ENCODE measurements at regions not wholly inside any gene's neighbourhood (a gene's known extent, or its start where the extent isn't known, plus 50 kb on each side); places are given as distances from the start of the nearest gene placed in this dataset.
"Not testable (repeated sequence)": the region's sequence is repeated elsewhere in the genome, so short reads cannot be mapped to it uniquely, and the experiment has no call there.

DNA sequence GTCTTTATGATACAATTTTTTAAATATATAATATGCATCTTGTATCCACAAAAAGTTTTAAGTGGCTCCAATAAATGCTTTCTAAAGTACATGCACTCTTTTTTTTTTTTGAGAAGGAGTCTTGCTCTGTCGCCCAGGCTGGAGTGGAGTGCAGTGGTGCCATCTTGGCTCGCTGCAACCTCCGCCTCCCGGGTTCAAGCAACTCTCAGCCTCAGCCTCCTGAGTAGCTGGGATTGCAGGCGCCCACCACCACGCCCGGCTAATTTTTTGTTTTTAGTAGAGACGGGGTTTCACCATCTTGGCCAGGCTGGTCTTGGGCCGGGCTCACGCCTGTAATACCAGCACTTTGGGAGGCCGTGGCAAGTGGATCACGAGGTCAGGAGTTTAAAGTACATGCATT lies 832.8 kb upstream of the MIR17HG start:
- not testable (repeated sequence) for H3K4me1 ChIP-seq (ENCODE audit: low read length); H3K27me3 ChIP-seq (ENCODE audit: low read length); H3K4me3 ChIP-seq (ENCODE audit: low read length); H3K9me2 ChIP-seq (replicated peaks; ENCODE audit: insufficient read depth, low read length); H3K79me2 ChIP-seq (ENCODE audit: low read length); H3K27ac ChIP-seq (ENCODE audit: low read length); H2AFZ ChIP-seq (ENCODE audit: low read length); H3K9me3 ChIP-seq (ENCODE audit: low read length); H3K4me2 ChIP-seq (ENCODE audit: low read depth, low read length, poor library complexity, severe bottlenecking); H3K36me3 ChIP-seq (ENCODE audit: insufficient read depth, low read length); H4K20me1 ChIP-seq (ENCODE audit: insufficient read depth, low read depth, low read length); DNase-seq; H3K9ac ChIP-seq (ENCODE audit: low read length)

DNA sequence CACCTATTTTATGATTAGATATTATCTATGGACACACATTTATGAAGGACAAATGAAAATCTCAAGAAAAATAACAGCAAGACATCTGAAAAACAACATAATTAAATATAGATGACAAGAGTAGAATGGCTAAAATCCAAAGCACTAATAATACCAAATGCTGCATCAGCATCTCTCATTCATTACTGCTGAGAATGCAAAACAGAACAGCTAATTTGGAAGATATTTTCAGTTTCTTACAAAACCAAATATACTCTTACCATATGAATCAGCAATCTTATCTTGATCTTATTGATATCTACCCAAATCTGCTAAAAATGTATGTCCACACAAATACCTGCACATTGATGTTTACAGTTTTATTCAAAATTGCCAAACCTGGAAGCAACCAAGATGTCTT lies 829.1 kb upstream of the MIR17HG start:
- Histone ChIP-seq H3K9me2 (replicated peaks; ENCODE audit: insufficient read depth, low read length) (no peaks in the 10 kb centered on the region), H3K36me3 (ENCODE audit: insufficient read depth, low read length) (no peaks in the 10 kb centered on the region), H3K27me3 (ENCODE audit: low read length) (no peaks in the 10 kb centered on the region), H2AFZ (ENCODE audit: low read length) (no peak overlapping the region), H3K27ac (ENCODE audit: low read length) (no peak overlapping the region), H4K20me1 (ENCODE audit: insufficient read depth, low read depth, low read length) (no peaks in the 10 kb centered on the region), H3K4me2 (ENCODE audit: low read depth, low read length, poor library complexity, severe bottlenecking) (no peak overlapping the region), H3K79me2 (ENCODE audit: low read length) (no peaks in the 10 kb centered on the region), H3K9ac (ENCODE audit: low read length) (no peak overlapping the region), H3K4me3 (ENCODE audit: low read length) (no peak overlapping the region), H3K4me1 (ENCODE audit: low read length) (no peaks in the 10 kb centered on the region), H3K9me3 (ENCODE audit: low read length) (peaks cover 4% of the 10 kb centered on the region; the same call in 1 of the 2 replicates)
- no peak for DNase-seq

DNA sequence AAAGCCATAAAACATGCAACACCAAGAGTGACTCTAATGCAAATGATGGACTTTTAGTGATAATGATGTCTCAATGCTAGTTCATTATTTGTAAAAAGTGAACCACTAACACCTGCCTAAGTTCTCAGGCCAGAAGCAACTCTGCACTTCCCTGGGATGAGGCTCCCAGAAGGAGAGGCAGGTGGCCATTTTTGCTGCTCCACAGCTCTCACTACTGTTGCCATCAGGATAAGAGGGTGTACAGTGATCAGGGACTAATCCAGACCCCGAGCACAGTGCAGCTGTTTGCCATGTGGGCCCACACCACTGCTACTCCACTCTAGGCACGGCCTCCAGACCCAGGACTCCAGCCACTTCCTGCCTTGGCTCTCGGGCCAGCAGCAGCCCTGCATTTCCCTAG lies 828.3 kb upstream of the MIR17HG start:
- Histone ChIP-seq H3K9me3 (ENCODE audit: low read length) (peaks cover 4% of the 10 kb centered on the region; the same call in 1 of the 2 replicates), H3K27ac (ENCODE audit: low read length) (no peak overlapping the region), H4K20me1 (ENCODE audit: insufficient read depth, low read depth, low read length) (no peaks in the 10 kb centered on the region), H3K9ac (ENCODE audit: low read length) (no peak overlapping the region), H2AFZ (ENCODE audit: low read length) (no peak overlapping the region), H3K79me2 (ENCODE audit: low read length) (no peaks in the 10 kb centered on the region), H3K4me2 (ENCODE audit: low read depth, low read length, poor library complexity, severe bottlenecking) (no peak overlapping the region), H3K9me2 (replicated peaks; ENCODE audit: insufficient read depth, low read length) (no peaks in the 10 kb centered on the region), H3K36me3 (ENCODE audit: insufficient read depth, low read length) (no peaks in the 10 kb centered on the region), H3K4me3 (ENCODE audit: low read length) (no peak overlapping the region), H3K4me1 (ENCODE audit: low read length) (no peaks in the 10 kb centered on the region), H3K27me3 (ENCODE audit: low read length) (no peaks in the 10 kb centered on the region)
- no peak for DNase-seq

DNA sequence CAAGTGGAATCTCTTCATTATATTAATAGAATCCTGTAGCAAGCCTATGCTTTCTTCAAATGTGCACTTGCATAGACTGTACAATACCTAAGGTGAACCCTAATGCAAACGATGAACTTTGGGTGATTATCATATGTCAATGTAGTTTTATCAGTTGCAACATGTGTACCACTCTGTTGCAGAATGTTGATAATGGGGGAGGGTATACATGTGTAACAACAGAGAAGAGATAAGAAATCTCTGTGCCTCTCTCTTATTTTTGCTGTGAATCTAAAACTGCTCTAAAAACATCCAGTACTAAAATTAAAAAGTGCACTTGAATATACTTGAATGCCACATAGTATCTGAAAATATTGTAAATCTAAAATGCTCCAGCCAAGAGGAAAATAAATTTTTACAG lies 820.8 kb upstream of the MIR17HG start:
- H3K79me2 ChIP-seq (ENCODE audit: low read length): no peaks in the 10 kb centered on the region
- no peak overlapping the region for H2AFZ ChIP-seq (ENCODE audit: low read length)
- H3K9ac ChIP-seq (ENCODE audit: low read length): no peak overlapping the region
- no peak overlapping the region for H3K27ac ChIP-seq (ENCODE audit: low read length)
- H3K4me3 ChIP-seq (ENCODE audit: low read length): no peak overlapping the region
- H3K9me3 ChIP-seq (ENCODE audit: low read length): peaks cover 4% of the 10 kb centered on the region; the same call in 1 of the 2 replicates
- no peak for DNase-seq
- H3K9me2 ChIP-seq (replicated peaks; ENCODE audit: insufficient read depth, low read length): no peaks in the 10 kb centered on the region
- no peaks in the 10 kb centered on the region for H3K4me1 ChIP-seq (ENCODE audit: low read length)
- no peaks in the 10 kb centered on the region for H4K20me1 ChIP-seq (ENCODE audit: insufficient read depth, low read depth, low read length)
- H3K27me3 ChIP-seq (ENCODE audit: low read length): no peaks in the 10 kb centered on the region
- H3K36me3 ChIP-seq (ENCODE audit: insufficient read depth, low read length): no peaks in the 10 kb centered on the region
- H3K4me2 ChIP-seq (ENCODE audit: low read depth, low read length, poor library complexity, severe bottlenecking): no peak overlapping the region

DNA sequence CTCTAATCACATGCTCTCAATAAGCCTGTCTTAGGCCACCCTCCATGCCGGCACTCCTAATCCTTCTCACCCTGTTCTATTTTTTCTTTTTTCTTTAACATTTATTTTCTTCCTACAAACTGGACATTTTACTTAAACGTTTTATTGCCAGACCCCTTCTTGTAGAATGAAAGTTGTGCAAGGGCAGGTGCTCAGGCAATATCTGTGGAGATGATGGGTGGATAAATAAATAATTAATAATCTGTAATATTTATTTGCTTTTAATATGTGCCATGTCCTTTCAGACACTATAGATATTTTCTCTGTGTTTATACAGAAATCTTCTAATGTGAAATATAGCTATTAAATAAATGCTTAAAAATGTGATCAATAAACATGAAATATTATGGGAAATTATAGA lies 815.7 kb upstream of the MIR17HG start:
- Histone ChIP-seq H3K4me1 (ENCODE audit: low read length) (no peaks in the 10 kb centered on the region), H4K20me1 (ENCODE audit: insufficient read depth, low read depth, low read length) (no peaks in the 10 kb centered on the region), H2AFZ (ENCODE audit: low read length) (no peak overlapping the region), H3K9ac (ENCODE audit: low read length) (no peak overlapping the region), H3K27ac (ENCODE audit: low read length) (no peak overlapping the region), H3K27me3 (ENCODE audit: low read length) (no peaks in the 10 kb centered on the region), H3K36me3 (ENCODE audit: insufficient read depth, low read length) (no peaks in the 10 kb centered on the region), H3K79me2 (ENCODE audit: low read length) (no peaks in the 10 kb centered on the region), H3K9me2 (replicated peaks; ENCODE audit: insufficient read depth, low read length) (no peaks in the 10 kb centered on the region), H3K9me3 (ENCODE audit: low read length) (no peaks in the 10 kb centered on the region), H3K4me3 (ENCODE audit: low read length) (no peak overlapping the region), H3K4me2 (ENCODE audit: low read depth, low read length, poor library complexity, severe bottlenecking) (no peak overlapping the region)
- DNase-seq: no peak

DNA sequence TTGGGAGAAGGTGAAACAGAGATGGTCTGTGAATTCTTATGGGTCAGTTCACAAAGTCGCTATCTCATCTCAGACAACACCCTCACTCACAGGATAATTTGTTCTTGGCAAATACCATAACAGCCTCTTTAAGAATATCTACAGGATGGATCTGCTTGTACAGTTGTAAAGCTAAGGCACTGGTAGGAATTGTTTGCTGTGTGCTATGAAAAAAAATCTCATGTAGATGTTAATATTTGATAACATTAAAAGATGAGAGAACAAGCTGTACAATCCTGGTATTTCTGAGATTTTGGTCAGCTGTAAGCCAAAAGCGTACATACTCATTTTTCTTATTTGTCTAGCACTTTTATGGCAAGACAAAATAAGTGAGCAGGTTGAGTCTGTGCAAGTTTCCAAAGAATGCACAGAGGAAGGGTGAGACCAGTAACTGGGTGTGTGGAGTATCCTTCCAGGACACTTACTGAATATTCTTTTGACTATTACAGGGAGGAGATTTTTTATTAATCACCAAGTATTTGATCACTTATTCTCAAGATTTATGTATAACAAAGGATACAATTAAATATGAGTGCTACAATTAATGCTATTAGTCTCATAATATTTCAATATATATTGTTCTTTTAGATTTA lies 814.5 kb upstream of the MIR17HG start:
- Histone ChIP-seq H3K4me2 (ENCODE audit: low read depth, low read length, poor library complexity, severe bottlenecking) (no peak overlapping the region), H3K4me1 (ENCODE audit: low read length) (no peaks in the 10 kb centered on the region), H2AFZ (ENCODE audit: low read length) (no peak overlapping the region), H3K9me3 (ENCODE audit: low read length) (no peaks in the 10 kb centered on the region; the same call in 1 of the 2 replicates), H3K9me2 (replicated peaks; ENCODE audit: insufficient read depth, low read length) (no peaks in the 10 kb centered on the region), H3K4me3 (ENCODE audit: low read length) (no peak overlapping the region), H3K36me3 (ENCODE audit: insufficient read depth, low read length) (no peaks in the 10 kb centered on the region), H3K27ac (ENCODE audit: low read length) (no peak overlapping the region), H3K9ac (ENCODE audit: low read length) (no peak overlapping the region), H3K79me2 (ENCODE audit: low read length) (no peaks in the 10 kb centered on the region), H3K27me3 (ENCODE audit: low read length) (no peaks in the 10 kb centered on the region), H4K20me1 (ENCODE audit: insufficient read depth, low read depth, low read length) (no peaks in the 10 kb centered on the region)
- no peak for DNase-seq

DNA sequence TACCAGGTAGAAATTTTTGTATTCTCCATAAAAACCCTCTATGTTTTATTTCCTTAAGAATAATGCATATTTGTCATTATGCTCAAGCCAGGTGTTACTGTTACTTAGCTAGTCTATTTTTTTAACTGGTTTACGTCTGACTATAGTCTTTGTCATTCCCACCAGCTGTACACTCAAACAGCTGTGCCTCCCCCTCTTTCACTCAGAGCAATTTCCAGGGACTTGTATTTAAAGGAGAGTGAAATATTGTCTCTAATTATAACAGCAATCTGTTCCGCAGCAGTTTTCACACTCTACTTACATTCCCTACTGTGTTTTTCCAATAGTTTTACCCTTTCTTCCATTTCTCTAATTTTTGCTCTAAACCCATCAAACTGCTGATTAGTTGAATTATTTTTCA lies 813.6 kb upstream of the MIR17HG start:
- Histone ChIP-seq H4K20me1 (ENCODE audit: insufficient read depth, low read depth, low read length) (no peaks in the 10 kb centered on the region), H3K9me2 (replicated peaks; ENCODE audit: insufficient read depth, low read length) (no peaks in the 10 kb centered on the region), H3K4me3 (ENCODE audit: low read length) (no peak overlapping the region), H3K9me3 (ENCODE audit: low read length) (no peaks in the 10 kb centered on the region; the same call in 1 of the 2 replicates), H3K9ac (ENCODE audit: low read length) (no peak overlapping the region), H3K27ac (ENCODE audit: low read length) (no peak overlapping the region), H3K4me1 (ENCODE audit: low read length) (no peaks in the 10 kb centered on the region), H3K36me3 (ENCODE audit: insufficient read depth, low read length) (no peaks in the 10 kb centered on the region), H3K4me2 (ENCODE audit: low read depth, low read length, poor library complexity, severe bottlenecking) (no peak overlapping the region), H3K27me3 (ENCODE audit: low read length) (no peaks in the 10 kb centered on the region), H2AFZ (ENCODE audit: low read length) (no peak overlapping the region), H3K79me2 (ENCODE audit: low read length) (no peaks in the 10 kb centered on the region)
- no peak for DNase-seq

DNA sequence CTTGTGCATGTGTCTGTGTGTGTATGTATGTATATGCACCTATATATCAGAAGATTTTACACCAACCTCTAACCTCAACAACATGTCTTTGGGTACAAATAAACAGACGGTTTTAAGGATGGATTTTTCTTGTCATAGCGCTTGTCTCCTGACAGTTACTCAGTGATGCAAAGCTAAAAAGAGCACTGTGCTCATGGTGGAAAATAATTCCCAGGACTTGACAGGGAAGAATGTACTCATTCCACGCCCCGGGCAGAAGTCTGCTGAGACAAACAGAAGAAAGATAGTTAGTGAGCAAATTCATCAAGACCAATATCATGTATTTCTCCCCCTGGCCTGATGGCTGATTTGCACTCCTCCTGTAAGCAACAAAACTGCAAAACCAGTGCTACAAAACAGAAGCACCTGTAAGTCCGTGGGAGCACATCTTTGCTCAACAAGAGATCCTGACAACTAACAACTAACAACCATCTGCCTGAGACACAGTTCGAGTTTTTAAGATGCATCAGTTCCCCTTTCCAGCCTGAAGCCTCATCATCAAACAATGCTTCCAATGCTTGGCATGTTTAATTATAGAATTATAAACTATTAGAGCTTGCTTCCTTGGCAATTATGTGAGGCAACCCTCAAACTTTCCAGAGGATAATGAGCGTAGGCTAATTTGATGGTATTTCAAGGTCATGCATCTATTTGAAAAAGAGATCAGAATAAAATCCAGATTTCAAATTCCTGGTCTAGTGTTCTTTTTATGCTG lies 812.7 kb upstream of the MIR17HG start:
- Histone ChIP-seq H3K9me3 (ENCODE audit: low read length) (no peaks in the 10 kb centered on the region; the same call in 1 of the 2 replicates), H3K36me3 (ENCODE audit: insufficient read depth, low read length) (no peaks in the 10 kb centered on the region), H3K27ac (ENCODE audit: low read length) (no peak overlapping the region), H4K20me1 (ENCODE audit: insufficient read depth, low read depth, low read length) (no peaks in the 10 kb centered on the region), H3K27me3 (ENCODE audit: low read length) (no peaks in the 10 kb centered on the region), H2AFZ (ENCODE audit: low read length) (no peak overlapping the region), H3K4me1 (ENCODE audit: low read length) (no peaks in the 10 kb centered on the region), H3K9me2 (replicated peaks; ENCODE audit: insufficient read depth, low read length) (no peaks in the 10 kb centered on the region), H3K9ac (ENCODE audit: low read length) (no peak overlapping the region), H3K79me2 (ENCODE audit: low read length) (no peaks in the 10 kb centered on the region), H3K4me2 (ENCODE audit: low read depth, low read length, poor library complexity, severe bottlenecking) (no peak overlapping the region), H3K4me3 (ENCODE audit: low read length) (no peak overlapping the region)
- DNase-seq: no peak
